Neural cell (in vitro differentiated cells): ENCODE measurements at regions not wholly inside any gene's neighbourhood (a gene's known extent, or its start where the extent isn't known, plus 50 kb on each side); places are given as distances from the start of the nearest gene placed in this dataset.

Experiments used
- POLR2AphosphoS5 ChIP-seq: IDR thresholded peaks from 2 replicates; pipeline ENCODE4 v1.6.1; 2012
- SMC3 ChIP-seq: fragments of 450-650 bp; conservative IDR thresholded peaks from 2 replicates; pipeline ENCODE4 v1.6.1; 2014; ENCODE audit warnings: antibody characterized with exemption, mild to moderate bottlenecking, moderate library complexity; ENCODE audit not compliant: poor library complexity
- TAF1 ChIP-seq: IDR thresholded peaks from 2 replicates; pipeline ENCODE4 v1.6.1; 2012; ENCODE audit warnings: low read depth
- TF ChIP-seq, protein P1 (sequence below): fragments of 450-650 bp; IDR thresholded peaks from 2 replicates; pipeline ENCODE4 v1.5.1; 2014; ENCODE audit warnings: antibody characterized with exemption, mild to moderate bottlenecking, moderate library complexity; ENCODE audit not compliant: poor library complexity, severe bottlenecking

DNA sequence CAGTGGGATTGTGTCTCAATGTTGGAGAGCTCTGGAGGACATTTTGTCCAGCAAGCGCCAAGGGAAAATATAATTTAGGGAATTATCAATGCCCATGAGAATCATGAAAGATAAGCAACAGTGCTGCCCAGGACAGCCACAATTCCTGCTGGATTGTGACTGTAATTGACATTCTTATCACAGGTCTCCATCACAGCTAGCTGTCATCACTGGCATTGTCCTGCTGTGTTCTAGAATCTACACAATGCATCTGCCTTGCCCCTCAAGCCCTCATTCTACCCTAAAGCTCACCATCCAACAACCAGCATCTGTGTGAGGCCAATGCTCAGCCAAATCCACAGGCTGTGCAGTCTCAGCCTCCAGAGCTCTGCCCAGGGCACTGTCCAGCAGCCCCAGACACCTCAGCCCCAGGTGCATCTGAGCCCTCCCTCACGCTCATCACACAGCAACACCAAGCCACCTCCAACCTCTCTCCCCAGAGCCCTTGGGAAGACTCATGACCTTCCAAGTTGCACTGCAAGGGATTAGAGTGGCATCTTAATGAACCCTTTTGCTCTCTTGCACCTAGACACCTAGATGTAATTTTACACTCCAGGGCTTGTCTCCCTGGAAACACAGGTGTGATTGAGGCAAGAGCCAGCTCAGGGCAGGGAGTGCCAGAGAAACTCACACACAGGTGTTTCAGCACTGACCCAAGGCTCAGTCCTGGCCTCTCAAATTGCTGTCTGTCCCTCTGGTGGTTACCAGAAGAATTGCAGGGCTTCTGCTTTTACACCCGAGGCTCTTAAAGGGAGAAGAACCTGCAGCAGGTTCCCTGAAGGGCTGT is 85.2 kb upstream of the PHACTR3 start:
- TF ChIP-seq, protein P1, sequence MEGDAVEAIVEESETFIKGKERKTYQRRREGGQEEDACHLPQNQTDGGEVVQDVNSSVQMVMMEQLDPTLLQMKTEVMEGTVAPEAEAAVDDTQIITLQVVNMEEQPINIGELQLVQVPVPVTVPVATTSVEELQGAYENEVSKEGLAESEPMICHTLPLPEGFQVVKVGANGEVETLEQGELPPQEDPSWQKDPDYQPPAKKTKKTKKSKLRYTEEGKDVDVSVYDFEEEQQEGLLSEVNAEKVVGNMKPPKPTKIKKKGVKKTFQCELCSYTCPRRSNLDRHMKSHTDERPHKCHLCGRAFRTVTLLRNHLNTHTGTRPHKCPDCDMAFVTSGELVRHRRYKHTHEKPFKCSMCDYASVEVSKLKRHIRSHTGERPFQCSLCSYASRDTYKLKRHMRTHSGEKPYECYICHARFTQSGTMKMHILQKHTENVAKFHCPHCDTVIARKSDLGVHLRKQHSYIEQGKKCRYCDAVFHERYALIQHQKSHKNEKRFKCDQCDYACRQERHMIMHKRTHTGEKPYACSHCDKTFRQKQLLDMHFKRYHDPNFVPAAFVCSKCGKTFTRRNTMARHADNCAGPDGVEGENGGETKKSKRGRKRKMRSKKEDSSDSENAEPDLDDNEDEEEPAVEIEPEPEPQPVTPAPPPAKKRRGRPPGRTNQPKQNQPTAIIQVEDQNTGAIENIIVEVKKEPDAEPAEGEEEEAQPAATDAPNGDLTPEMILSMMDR: peak; percentile 81
- no peak for TF ChIP-seq POLR2AphosphoS5
- peak; percentile 57 for TF ChIP-seq SMC3
- no peak for TF ChIP-seq TAF1
